NOMO-1 (cell line): ENCODE measurements at regions not wholly inside any gene's neighbourhood (a gene's known extent, or its start where the extent isn't known, plus 50 kb on each side); places are given as distances from the start of the nearest gene placed in this dataset.

Source experiments
- DNase-seq, 2 experiments: peaks; one replicate each; lab custom pipeline; 2025; ENCODE audit not compliant: unreplicated experiment in 2 of 2; lab: John Stamatoyannopoulos, UW

DNA sequence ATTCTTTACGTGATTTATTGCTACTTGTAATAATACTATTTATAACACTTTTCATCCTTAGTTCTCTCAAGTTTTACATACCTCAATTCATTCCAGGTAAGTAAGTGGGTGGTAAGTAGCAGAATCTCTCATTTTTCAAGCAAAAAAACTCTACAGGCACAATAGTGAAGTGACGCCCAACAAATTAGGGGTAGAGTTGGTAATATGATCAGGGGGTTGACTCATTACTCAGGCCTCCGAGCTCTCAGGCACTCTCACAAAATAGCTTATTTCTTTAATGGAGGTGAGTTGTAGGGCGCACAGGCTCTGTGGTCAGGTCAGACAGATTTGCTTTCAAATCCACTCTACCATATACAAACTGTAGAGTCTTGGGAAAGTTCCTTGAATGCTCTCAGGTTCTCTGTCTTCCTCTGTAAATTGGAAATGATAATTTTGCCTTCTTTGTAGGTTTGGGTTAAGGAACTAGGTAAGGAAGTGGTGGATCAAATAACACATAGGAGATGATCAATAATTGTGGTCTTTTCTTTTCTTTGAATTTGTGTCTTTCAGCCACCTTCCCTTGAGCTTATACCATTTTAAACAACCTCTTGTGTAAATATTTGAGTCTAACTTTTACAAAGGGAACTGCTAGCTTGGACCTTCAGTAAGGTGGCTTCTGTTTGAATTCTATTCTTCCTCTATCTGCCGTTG lies 134.9 kb upstream of the LEF1 start:
- no peak for DNase-seq

DNA sequence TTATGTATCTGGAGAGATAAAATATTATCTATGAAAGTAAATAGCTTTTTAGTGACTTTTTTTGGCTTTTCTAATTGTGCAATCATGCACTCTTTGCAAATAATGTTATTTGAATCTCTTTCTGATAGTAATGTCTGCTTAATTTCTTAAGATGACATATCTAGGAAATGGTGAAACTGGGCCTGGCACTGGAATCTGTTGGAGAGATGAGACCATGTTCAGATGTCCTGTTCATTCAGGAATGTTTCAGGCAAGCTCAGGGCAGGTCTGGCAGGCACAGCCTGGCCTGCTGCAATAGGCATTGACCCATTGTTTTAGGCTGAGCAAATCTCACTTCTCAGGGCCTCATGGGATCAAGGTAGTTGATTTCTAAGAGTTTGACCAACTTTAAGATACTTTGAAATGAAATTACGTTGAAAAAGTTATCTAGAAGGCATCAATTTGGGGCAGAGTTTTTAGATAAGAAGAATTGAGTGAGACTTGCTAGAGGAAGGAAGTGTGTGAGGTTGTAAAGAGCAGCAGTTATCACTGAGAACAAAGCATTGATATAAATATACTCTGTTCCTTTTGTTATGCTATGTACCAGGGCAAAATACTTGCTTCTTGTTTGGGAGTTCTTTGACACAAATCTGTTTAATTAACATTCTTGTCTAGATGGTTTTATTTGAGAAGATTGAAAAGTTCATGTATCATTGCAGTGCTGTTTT lies 133.0 kb upstream of the LEF1 start:
- DNase-seq, result no peak

DNA sequence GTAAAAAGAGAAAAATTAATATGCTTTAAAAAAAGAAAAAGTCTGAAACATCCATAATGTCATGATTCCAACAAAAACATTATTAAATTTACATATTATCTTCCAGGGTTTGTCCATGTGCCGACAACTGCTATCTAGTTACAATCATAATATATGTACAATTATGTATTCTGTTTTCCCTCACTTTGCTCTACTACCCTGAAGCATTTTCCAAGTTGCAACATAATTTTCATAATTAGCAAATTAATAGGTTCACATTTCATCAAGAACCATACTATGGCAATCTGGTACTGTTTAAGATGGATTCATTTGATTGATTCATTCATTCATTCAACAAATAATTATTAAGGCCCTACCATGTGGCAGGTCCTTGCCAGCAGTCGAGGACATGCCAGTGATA lies 128.9 kb upstream of the LEF1 start:
- no peak for DNase-seq

DNA sequence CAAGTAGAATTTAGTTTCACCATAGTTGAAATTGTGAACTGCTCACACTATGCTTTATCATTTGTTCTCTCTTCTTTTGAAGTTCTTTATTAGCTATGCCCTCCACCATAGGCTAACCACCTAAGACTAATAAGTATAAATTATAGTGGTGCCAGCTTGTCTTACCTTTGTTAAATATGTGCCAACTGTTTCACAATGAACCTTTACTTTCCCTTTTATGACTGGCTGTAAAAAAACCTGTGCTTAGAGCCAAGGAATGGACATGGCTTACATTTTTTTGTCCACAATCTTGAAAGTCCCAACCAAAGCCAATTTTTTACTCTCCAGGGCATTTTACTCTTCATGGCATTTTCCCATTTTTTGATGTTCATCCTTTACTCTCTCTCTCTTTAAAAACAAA lies 123.5 kb upstream of the LEF1 start:
- no peak for DNase-seq

DNA sequence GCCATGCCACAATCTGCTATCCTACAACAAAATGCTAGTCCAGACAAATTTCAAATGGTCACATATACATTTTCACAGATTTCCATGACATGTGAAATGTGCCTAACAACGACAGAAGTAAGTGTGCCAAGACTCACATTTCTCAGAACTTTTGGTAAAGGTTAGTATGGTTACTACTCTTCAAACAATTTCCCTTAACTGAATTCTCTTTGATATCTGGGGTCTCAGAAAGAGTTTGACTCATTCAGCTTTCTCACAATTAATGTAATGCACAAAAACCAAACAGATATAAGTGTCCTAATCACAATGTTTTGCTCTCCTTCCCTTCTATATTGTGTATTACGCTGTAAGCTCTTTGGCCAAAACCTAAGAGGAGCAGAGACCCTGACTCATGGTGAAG lies 122.4 kb upstream of the LEF1 start:
- no peak for DNase-seq

DNA sequence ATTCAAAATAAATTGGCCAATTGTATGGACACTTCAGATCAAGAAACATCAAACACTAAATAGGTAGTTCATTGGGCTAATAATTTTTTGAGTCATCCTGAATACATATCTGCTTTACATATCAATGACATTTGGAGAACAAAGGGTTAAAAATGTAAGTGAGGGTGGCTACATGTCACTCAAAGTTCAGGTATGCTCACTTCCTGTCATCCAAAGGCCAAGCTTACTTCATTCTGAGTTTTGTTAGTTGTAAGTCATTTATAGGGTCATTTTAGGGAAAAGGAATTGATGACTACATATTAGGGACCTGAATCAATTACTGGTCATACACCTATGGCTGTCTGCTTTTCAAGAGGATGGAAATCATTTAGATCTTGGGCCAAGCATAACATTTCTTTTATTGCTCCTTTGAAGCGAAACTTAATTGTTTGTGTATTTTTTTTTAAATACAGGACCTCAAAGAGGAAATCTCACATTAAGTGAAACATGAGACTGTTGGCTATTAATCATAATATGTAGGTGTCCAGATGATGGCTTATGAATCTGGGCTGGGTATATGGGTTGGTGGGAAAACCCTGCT lies 119.2 kb upstream of the LEF1 start:
- no peak for DNase-seq

DNA sequence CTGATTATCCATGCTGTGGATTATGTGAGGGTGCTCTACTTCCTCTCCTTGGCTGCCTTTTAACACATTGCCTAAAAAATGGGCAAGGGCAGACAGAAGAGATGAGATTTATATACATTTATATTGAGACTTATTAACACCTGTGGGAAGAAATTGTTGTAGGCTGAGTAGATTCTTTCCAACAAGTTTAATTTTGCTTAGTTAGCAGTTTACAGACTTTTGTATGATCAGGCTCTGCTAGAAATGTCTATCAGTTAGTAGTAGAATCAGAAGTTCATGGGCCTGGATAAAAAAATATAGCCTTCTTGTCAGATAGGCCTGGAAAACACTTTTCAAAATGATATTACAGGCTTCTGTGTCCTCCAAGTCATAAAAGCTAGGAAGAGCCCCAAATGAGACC lies 111.3 kb upstream of the LEF1 start:
- no peak for DNase-seq

DNA sequence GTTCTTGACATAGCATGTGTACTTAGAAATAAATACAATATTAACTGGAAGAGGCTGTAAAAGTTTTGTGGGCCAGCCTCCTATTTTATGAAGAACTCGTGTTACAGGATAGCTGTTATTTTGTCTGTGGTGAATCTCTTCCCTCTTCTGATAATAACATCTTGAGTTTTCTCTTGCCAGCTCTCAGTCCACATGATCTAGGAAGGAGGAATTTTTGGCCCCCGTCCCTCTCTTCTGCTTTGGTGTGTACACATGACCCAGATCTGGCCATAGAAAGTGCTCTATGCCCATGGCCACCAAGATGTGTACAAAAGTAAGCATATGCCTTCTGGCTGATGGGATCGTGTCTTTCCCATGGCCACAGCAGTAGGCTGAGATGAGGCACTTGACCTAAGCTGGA lies 108.0 kb upstream of the LEF1 start:
- no peak for DNase-seq

DNA sequence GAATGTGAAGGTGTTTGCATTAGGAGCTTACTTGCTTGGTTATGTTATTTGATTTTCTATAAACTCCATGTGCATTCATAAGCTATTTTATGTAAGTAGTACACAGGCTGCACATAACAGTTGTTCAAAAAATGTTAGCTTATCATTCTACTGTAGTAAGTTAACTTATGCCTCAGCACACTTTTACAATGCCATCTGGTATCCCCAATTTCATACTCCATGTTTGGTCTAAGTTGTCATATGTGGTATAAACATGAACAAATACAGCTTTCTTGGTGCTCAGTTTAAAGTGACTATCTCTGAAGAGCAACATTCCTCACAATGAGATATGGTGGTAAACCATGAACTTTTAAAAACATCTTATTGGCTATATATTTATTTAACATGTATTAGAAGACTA lies 104.3 kb upstream of the LEF1 start:
- DNase-seq, result no peak

DNA sequence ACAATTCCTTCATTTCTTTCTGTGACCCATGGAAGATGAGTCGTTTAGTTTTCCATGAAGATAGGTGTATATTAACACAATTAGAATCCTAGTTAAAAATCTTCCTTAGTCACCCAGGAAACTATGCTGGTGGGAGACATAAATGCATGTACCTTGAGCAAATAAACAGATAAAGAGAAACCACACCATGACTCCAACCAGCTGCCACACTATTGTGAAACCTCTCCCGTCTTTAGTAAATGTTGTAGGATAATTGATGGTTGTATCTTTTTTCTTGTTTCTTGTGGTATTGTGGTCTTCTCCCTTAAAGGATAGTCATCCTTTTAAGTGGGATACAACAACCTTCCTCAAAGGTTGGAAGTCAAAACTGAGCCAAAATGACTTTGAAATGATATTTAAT lies 103.8 kb upstream of the LEF1 start:
- no peak for DNase-seq

DNA sequence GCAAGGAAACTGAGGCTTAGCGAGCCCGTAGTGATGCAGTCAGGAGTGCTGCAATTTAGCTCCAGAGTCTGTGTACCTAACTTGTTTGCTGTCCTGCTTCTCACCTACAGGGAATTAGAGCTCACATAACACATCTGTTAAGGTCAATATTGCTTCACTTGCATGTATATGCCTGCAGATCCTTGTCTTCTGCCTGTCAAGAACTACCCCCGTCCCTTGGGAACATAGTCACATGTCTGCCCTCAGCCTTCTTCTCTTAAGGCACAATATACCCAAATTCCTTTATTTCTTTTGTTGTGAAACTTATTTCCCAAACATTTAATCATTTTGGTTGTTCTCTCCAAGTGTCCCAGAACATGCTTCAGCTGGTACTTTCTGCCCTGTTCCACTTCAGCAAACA lies 103.3 kb upstream of the LEF1 start:
- DNase-seq, result no peak

DNA sequence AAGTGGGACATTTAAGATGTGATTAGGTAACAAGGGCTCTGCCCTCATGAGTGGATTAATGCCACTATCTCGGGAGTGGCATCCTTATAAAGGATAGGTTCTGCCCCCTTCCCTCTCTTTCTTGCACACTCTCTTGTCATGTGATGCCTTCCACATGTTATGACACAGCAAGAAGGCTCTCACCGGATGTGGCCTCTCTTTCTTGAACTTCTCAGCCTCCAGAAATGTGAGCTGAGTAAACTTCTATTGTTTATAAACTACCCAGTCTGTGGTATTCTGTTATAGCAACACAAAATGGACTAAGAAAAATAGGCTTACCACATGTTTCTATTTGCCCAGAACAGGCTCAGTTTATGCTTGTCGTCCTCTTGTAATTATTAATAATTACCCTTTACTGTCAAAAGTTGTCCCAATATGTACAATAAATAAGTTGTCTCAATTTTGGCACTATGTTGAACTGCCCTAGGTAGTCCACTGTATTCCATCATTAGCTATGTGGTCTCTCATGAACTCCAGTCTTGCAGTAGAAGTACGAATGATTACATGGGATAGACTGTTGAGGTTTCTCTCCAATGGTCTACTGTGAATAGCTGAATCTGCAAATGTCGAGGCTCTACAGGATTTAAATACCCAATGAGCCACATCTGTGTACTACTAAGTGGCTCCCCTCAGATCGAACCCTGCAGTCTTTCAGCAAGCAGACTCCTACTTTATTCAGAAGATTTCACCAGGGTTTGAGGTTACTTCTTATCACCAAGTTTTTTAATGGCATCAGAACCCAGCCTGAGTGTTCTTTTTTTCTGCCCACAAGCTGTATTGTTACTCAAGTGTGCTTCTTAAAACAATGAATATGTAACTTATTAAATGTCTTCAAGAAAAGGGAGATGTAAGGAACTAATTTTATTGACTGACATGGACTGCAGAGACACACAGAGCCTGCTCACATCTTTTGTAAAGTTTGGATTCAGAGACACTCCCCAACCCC lies 102.0 kb upstream of the LEF1 start:
- DNase-seq, result no peak

DNA sequence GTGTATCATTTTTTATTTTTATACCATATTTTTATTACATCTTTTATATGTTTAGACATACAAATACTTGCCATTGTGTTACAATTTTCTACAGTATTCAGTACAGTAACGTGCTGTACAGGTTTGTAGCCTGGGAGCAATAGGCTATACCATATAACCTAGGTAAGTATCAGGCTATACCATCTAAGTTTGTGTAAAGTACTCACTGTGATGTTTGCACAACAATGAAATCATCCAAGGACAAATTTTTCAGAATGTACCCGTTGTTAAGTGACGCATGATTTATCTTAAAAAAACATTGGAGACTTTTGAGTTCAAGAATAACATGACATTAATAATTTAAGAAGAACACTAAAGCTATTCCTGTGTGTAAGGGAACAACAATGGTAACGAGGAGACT lies 96.0 kb upstream of the LEF1 start:
- no peak for DNase-seq

DNA sequence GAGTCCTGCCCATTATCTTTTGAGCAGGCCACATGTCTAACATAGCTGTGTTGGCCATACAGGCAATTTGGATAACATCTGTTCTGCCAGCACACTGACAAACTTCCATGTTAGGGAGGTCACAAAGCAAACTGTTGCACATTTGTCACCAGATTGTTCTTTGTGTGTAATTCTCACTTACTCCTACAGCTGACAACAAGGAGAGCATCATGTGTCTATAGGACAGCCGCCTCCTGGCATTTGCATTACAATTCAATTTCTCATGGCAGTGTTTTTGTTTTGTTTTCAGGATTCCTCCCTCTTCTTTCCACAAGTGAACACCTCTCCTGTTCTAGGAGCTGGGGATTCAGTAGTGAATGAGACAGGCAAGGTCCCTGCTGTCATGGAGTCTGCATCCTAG lies 94.3 kb upstream of the LEF1 start:
- no peak for DNase-seq

DNA sequence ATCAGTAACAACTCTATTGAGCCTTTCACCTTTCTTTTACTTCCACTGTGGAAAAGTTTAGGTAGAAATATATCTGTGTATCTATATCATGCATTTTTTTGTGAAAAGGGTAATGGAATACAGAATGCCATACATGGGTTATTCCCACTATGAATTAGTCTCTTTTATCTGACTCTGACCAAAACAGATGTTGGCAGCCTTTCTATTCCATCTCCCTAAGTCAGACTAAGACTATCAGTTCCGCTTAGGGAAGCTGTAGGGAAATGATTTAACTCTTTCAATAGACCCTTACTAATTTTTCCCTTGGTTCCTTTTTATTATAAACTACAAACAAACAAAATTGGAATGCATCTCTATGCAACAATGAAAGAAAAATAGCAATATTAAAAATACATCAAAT lies 92.3 kb upstream of the LEF1 start:
- DNase-seq, result no peak

DNA sequence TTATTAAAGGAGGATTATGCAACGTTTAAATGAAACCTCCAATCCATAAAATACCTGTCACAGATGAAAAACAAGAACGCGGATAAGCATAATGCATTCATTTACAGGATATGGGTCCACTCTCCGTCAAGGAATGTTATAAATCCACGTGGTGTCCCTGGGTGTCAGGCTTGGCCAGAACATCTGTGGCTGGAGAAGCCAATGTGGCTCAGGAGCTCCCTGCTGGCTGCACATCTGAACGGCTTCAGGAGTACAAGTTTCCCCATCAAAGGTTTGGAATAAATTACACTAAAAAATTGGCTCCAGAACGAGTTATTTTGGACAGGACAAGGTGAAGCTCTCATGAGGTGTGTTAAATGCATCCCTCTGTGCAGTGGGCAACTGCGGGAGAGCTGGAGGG lies 87.8 kb upstream of the LEF1 start:
- DNase-seq, result no peak

DNA sequence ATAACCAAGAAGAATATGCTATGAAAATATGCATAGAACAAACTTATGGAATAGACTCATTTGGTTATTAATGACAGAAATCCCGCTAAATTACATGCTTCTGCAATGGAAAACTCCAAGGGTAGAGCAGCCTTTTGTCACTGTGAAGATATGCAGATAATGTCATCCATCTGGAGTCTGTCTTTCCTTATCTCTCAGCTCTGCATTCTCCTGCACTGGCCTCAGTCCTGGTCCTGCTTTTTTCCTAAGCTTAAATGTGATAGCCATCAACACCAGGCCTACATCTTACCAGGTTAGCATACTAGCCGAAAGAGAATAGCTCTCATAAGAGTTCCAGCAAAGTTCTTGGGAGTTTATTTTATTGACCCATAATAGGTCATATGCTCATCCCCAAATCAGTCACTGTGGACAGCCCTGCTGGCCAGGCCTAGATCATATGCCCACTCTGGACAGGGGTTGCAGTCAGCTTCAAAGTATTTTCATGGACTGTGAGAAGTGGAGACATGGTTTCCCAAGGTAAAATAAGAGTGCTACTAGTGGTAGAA lies 86.5 kb upstream of the LEF1 start:
- DNase-seq, result no peak

DNA sequence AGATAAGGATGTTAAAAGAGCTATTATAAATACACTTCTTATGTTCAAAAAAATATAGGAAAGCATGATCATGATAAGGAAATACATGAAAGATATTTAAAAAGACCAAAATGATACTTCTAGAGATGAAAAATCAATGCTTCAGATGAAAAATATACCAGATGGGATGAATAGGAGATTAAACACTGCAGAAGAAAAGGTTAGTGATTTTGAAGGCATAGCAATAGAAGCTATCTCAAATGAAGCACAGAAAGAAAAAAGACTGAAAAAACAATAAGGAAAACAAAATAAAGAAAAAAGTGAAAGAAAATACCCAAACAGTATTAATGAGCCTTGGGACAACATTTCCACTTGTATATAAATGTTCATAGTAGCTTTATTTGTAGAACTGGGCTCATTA lies 80.7 kb upstream of the LEF1 start:
- DNase-seq, result no peak

DNA sequence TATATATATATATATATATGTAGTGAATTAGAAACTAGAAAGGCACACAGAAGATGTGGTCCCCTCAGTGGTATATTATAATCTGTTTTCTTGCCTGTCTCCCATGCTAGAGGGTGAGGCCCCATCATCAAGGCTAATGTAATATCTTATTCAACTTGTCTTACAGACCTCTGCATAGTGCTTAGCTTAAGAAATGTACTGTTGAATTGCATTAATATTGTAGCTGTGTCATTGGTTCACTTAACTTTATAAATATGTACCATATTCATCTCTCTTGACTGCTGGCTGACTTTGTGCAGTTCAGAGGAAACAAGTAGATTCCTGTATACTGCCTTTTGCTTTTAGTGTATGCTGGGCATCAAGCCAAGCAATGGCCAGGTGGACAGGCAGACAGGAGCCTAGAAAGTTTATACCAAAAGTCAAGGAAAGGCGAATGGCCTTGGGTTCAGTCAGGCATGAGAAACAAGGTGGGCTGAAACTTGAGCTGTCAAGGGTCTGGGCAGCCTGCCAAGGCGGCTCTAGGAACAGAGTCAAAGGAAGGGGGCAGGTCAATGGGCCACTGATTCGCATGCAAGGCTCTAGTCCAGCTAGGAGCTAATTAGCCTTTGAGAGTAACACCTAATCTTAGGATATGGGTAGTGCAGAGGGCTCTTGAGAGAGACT lies 78.8 kb upstream of the LEF1 start:
- no peak for DNase-seq

DNA sequence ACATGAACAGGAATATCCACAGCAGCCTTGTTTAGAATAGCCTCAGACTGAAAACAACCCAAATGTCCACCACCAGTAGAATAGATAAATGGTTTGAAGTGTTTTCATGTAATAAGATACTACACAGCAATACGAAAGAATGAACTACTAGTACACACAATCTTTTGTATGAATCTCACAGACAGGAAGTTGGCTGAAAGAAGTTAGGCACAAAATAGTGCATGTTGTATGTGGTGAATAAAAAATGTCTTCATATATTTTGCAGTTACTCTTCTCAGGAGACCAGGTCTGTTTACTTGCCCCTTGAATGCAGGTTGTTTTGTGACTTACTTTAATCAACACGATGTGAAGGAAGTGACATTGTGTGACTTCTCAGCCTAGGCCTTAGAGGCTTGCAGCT lies 75.9 kb upstream of the LEF1 start:
- no peak for DNase-seq
